ENCODE measurements at regions not wholly inside any gene's neighbourhood (a gene's known extent, or its start where the extent isn't known, plus 50 kb on each side); places are given as distances from the start of the nearest gene placed in this dataset.

GRCh38 chr9:13532407-13532806 is 252.9 kb upstream of the MPDZ start:
- Histone ChIP-seq H3K4me3 (ENCODE audit: low read length) (no peak overlapping the region), H2AFZ (ENCODE audit: low read length) (no peak overlapping the region), H3K9ac (ENCODE audit: low read length) (no peak overlapping the region), H4K20me1 (ENCODE audit: insufficient read depth, low read length) (no peaks in the 10 kb centered on the region), H3K27me3 (replicated peaks; ENCODE audit: insufficient read depth, low read length) (no peaks in the 10 kb centered on the region), H3K36me3 (replicated peaks; ENCODE audit: insufficient read depth, low read length) (no peaks in the 10 kb centered on the region), H3F3A (ENCODE audit: insufficient read depth, low read length) (no peaks in the 10 kb centered on the region), H3K4me2 (ENCODE audit: low read depth, low read length) (no peak overlapping the region), H3K4me1 (ENCODE audit: low read length) (no peaks in the 10 kb centered on the region), H3K27ac (ENCODE audit: low read length) (no peak overlapping the region), H3K9me2 (replicated peaks; ENCODE audit: insufficient read depth, low read length) (no peaks in the 10 kb centered on the region), H3K79me2 (ENCODE audit: low read length) (no peaks in the 10 kb centered on the region), H3K9me3 (replicated peaks; ENCODE audit: insufficient read depth, low read length) (no peaks in the 10 kb centered on the region)
- DNase-seq, result no peak
- TF ChIP-seq CTCF (IDR thresholded peaks at IDR 0.05; ENCODE audit: low read length), result no peak
- no peak for TF ChIP-seq EZH2phosphoT487 (IDR thresholded peaks at IDR 0.05; ENCODE audit: low read length)
- no peak for TF ChIP-seq EZH2 (optimal IDR thresholded peaks at IDR 0.05; ENCODE audit: low read depth, low read length)

- Histone ChIP-seq H3K79me2 (ENCODE audit: low read length) (no peaks in the 10 kb centered on the region), H4K20me1 (ENCODE audit: insufficient read depth, low read length) (no peaks in the 10 kb centered on the region), H3K4me3 (ENCODE audit: low read length) (no peak overlapping the region), H3K4me2 (ENCODE audit: low read depth, low read length) (no peak overlapping the region), H3K36me3 (replicated peaks; ENCODE audit: insufficient read depth, low read length) (no peaks in the 10 kb centered on the region), H3K27ac (ENCODE audit: low read length) (no peak overlapping the region), H3K4me1 (ENCODE audit: low read length) (no peaks in the 10 kb centered on the region), H3K9me2 (replicated peaks; ENCODE audit: insufficient read depth, low read length) (no peaks in the 10 kb centered on the region), H3K9ac (ENCODE audit: low read length) (no peak overlapping the region), H3F3A (ENCODE audit: insufficient read depth, low read length) (no peaks in the 10 kb centered on the region), H2AFZ (ENCODE audit: low read length) (no peak overlapping the region), H3K9me3 (replicated peaks; ENCODE audit: insufficient read depth, low read length) (no peaks in the 10 kb centered on the region), H3K27me3 (replicated peaks; ENCODE audit: insufficient read depth, low read length) (no peaks in the 10 kb centered on the region)
- TF ChIP-seq EZH2phosphoT487 (IDR thresholded peaks at IDR 0.05; ENCODE audit: low read length) (no peak), CTCF (IDR thresholded peaks at IDR 0.05; ENCODE audit: low read length) (no peak), EZH2 (optimal IDR thresholded peaks at IDR 0.05; ENCODE audit: low read depth, low read length) (no peak)
- no peak for DNase-seq
These were observed 250.0 kb upstream of the MPDZ start for GRCh38 chr9:13529321-13530104.

GRCh38 chr9:13524245-13524644 is 244.8 kb upstream of the MPDZ start:
- Histone ChIP-seq H2AFZ (ENCODE audit: low read length) (no peak overlapping the region), H3K27me3 (replicated peaks; ENCODE audit: insufficient read depth, low read length) (no peaks in the 10 kb centered on the region), H3K4me1 (ENCODE audit: low read length) (no peaks in the 10 kb centered on the region), H3K9ac (ENCODE audit: low read length) (no peak overlapping the region), H3K4me2 (ENCODE audit: low read depth, low read length) (no peak overlapping the region), H3K27ac (ENCODE audit: low read length) (no peak overlapping the region), H3K79me2 (ENCODE audit: low read length) (no peaks in the 10 kb centered on the region), H3K9me3 (replicated peaks; ENCODE audit: insufficient read depth, low read length) (no peaks in the 10 kb centered on the region), H3K4me3 (ENCODE audit: low read length) (no peak overlapping the region), H3K36me3 (replicated peaks; ENCODE audit: insufficient read depth, low read length) (no peaks in the 10 kb centered on the region), H3K9me2 (replicated peaks; ENCODE audit: insufficient read depth, low read length) (no peaks in the 10 kb centered on the region), H4K20me1 (ENCODE audit: insufficient read depth, low read length) (no peaks in the 10 kb centered on the region), H3F3A (ENCODE audit: insufficient read depth, low read length) (no peaks in the 10 kb centered on the region)
- TF ChIP-seq EZH2 (optimal IDR thresholded peaks at IDR 0.05; ENCODE audit: low read depth, low read length), result no peak
- no peak for TF ChIP-seq EZH2phosphoT487 (IDR thresholded peaks at IDR 0.05; ENCODE audit: low read length)
- TF ChIP-seq CTCF (IDR thresholded peaks at IDR 0.05; ENCODE audit: low read length), result no peak
- DNase-seq, result no peak
